ENCODE measurements at regions not wholly inside any gene's neighbourhood (a gene's known extent, or its start where the extent isn't known, plus 50 kb on each side); places are given as distances from the start of the nearest gene placed in this dataset.

DNA sequence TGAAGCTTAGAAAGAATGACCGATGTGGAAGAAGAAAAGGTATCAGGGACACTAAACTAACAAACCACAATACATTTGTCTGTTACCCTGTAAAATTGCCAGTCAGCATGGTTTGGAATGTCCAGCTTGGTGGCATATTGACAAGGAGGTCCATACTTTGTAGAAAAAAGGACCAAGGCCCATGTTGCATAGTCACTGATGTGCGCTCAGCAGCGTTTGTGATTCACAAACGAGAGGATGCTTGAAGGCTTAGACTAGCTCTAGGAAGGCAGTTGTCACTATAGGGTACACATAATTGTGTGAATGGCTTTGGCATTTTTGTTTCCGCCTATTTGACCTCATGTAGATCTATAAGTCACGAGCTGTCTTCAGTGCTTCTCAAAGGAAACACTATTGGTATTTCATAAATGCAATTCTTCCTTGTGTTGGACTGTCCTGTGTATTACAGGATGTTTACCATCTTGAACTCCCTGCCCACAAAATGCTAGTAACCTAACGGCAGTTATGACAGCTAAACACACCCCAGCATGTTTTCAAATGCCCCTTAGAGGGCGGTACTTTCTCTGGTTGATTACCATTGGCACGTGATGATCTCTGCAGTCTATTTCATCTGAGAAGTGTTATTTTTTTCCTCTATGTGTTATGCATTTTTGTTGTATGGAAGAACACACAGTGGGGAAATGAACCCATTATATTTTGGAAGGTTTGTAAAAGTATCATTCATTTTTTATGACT lies 304.2 kb downstream of the CYRIA start:
- H3K27ac ChIP-seq (ENCODE audit: insufficient read length, low read depth, low read length), result no peak overlapping the region
- no peaks in the 10 kb centered on the region for H3K27me3 Mint-ChIP-seq (ENCODE audit: low read depth)
- H3K23me2 ChIP-seq (ENCODE audit: insufficient read length, low read depth, low read length, poor library complexity, severe bottlenecking), result no peaks in the 10 kb centered on the region
- H3K27ac Mint-ChIP-seq, result no peak overlapping the region
- H3K9ac ChIP-seq (ENCODE audit: extremely low read depth, insufficient read length, low read length), result no peak overlapping the region
- H4K91ac ChIP-seq (ENCODE audit: insufficient read length, low read depth, low read length), result no peak overlapping the region
- no peak overlapping the region for H2AK5ac ChIP-seq (ENCODE audit: insufficient read length, low read length)
- no peak for DNase-seq
- no peak overlapping the region for H3K4me3 Mint-ChIP-seq
- H2BK15ac ChIP-seq (ENCODE audit: low read depth, low read length), result no peak overlapping the region
- H2BK120ac ChIP-seq (ENCODE audit: low read depth, low read length, poor library complexity, severe bottlenecking), result no peak overlapping the region
- H3K23ac ChIP-seq (ENCODE audit: insufficient read length, low read depth, low read length), result no peak overlapping the region
- no peaks in the 10 kb centered on the region for H3K79me2 ChIP-seq (ENCODE audit: insufficient read depth, low read length)
- no peaks in the 10 kb centered on the region for H3K4me1 ChIP-seq (ENCODE audit: insufficient read depth, low read length)
- no peak overlapping the region for H2BK12ac ChIP-seq (ENCODE audit: insufficient read length, low read depth, low read length)
- no peaks in the 10 kb centered on the region for H3K79me1 ChIP-seq (ENCODE audit: insufficient read depth, low read depth, low read length, poor library complexity, severe bottlenecking)
- no peak overlapping the region for H3K56ac ChIP-seq (ENCODE audit: insufficient read length, low read depth, low read length)
- no CpG with 5 or more reads among the region's 9 CpGs for WGBS (ENCODE audit: extremely low coverage, insufficient read length, low lambda C conversion rate)
- H4K8ac ChIP-seq (replicated peaks; ENCODE audit: insufficient read length, low read depth, low read length), result no peak overlapping the region
- H3K9me3 Mint-ChIP-seq, result peaks cover 0 to 4% of the 10 kb centered on the region in 2 experiments; a peak in 4 of 5 replicates
- peaks cover 0 to 4% of the 10 kb centered on the region in 2 experiments; a peak in 3 of 4 replicates for H3K4me1 Mint-ChIP-seq
- no peak overlapping the region for H2BK5ac ChIP-seq (ENCODE audit: insufficient read length, low read length)
- peaks cover 0 to 4% (median 0%) of the 10 kb centered on the region in 3 experiments; a peak in 1 of 7 replicates for H3K36me3 Mint-ChIP-seq (ENCODE audit: insufficient read depth in 1 of 3, low read depth in 3 of 3)
- no peak overlapping the region for H3T11ph ChIP-seq (ENCODE audit: low read length)
- H2AFZ ChIP-seq (ENCODE audit: low read length), result no peak overlapping the region
- no peak overlapping the region for H3K4ac ChIP-seq (ENCODE audit: low read depth, low read length)
- H3K18ac ChIP-seq (ENCODE audit: insufficient read length, low read depth, low read length), result no peak overlapping the region
- H3K27me3 ChIP-seq (ENCODE audit: insufficient read depth, low read length), result no peaks in the 10 kb centered on the region
- H3K14ac ChIP-seq (ENCODE audit: insufficient read depth, low read length), result no peak overlapping the region
- no peak overlapping the region for H3K4me2 ChIP-seq (ENCODE audit: insufficient read depth, insufficient read length, low read length)
- H2BK20ac ChIP-seq (ENCODE audit: low read depth, low read length, poor library complexity, severe bottlenecking), result no peak overlapping the region
- H4K20me1 ChIP-seq (ENCODE audit: control insufficient read depth, insufficient read depth, insufficient read length), result no peaks in the 10 kb centered on the region
- TF ChIP-seq, protein P1, sequence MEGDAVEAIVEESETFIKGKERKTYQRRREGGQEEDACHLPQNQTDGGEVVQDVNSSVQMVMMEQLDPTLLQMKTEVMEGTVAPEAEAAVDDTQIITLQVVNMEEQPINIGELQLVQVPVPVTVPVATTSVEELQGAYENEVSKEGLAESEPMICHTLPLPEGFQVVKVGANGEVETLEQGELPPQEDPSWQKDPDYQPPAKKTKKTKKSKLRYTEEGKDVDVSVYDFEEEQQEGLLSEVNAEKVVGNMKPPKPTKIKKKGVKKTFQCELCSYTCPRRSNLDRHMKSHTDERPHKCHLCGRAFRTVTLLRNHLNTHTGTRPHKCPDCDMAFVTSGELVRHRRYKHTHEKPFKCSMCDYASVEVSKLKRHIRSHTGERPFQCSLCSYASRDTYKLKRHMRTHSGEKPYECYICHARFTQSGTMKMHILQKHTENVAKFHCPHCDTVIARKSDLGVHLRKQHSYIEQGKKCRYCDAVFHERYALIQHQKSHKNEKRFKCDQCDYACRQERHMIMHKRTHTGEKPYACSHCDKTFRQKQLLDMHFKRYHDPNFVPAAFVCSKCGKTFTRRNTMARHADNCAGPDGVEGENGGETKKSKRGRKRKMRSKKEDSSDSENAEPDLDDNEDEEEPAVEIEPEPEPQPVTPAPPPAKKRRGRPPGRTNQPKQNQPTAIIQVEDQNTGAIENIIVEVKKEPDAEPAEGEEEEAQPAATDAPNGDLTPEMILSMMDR (conservative IDR thresholded peaks at IDR 0.05), result peak; percentile 31; the same call in 2 of the 3 replicates
- H4K5ac ChIP-seq (ENCODE audit: insufficient read length, low read depth, low read length), result no peak overlapping the region
- H3K9me3 ChIP-seq (ENCODE audit: control insufficient read depth, low read depth, low read length), result no peaks in the 10 kb centered on the region

Measured in H9 (cell line).